Ishikawa (cell line): ENCODE measurements at regions not wholly inside any gene's neighbourhood (a gene's known extent, or its start where the extent isn't known, plus 50 kb on each side); places are given as distances from the start of the nearest gene placed in this dataset.

ENCODE experiments used
- CEBPB ChIP-seq: IDR thresholded peaks from 2 replicates; pipeline ENCODE4 v1.6.1; 2012
- EGR1 ChIP-seq: IDR thresholded peaks from 2 replicates; pipeline ENCODE4 v1.6.1; 2012
- EP300 ChIP-seq: IDR thresholded peaks from 2 replicates; pipeline ENCODE4 v1.6.1; 2012; ENCODE audit warnings: borderline replicate concordance
- NFIC ChIP-seq: IDR thresholded peaks from 2 replicates; pipeline ENCODE4 v1.6.1; 2012
- RAD21 ChIP-seq: IDR thresholded peaks from 2 replicates; pipeline ENCODE4 v1.6.1; 2012; ENCODE audit warnings: low read depth
- REST ChIP-seq: IDR thresholded peaks from 2 replicates; pipeline ENCODE4 v1.6.1; 2012; ENCODE audit warnings: low read depth, mild to moderate bottlenecking
- TAF1 ChIP-seq: IDR thresholded peaks from 2 replicates; pipeline ENCODE4 v1.6.1; 2012; ENCODE audit warnings: low read depth, mild to moderate bottlenecking
- TCF12 ChIP-seq: IDR thresholded peaks from 2 replicates; pipeline ENCODE4 v1.6.1; 2012; ENCODE audit warnings: low read depth
- TEAD4 ChIP-seq: IDR thresholded peaks from 2 replicates; pipeline ENCODE4 v1.6.1; 2012
- YY1 ChIP-seq: IDR thresholded peaks from 2 replicates; pipeline ENCODE4 v1.6.1; 2012; ENCODE audit warnings: low read depth
- ZBTB7A ChIP-seq: IDR thresholded peaks from 2 replicates; pipeline ENCODE4 v1.6.1; 2012; ENCODE audit warnings: low read depth
- TF ChIP-seq, protein P1 (sequence below): IDR thresholded peaks from 2 replicates; pipeline ENCODE4 v1.6.1; 2012
- TF ChIP-seq, protein P2 (sequence below): IDR thresholded peaks from 2 replicates; pipeline ENCODE4 v1.6.1; 2012

GRCh38 chr4:3703677-3704521, 62.3 kb upstream of the ADRA2C start:
- TF ChIP-seq YY1 (no peak), TCF12 (peak; percentile 88), REST (no peak), NFIC (peak; percentile 51), TAF1 (no peak), EGR1 (peak; percentile 53; the same call in 1 of the 2 replicates), EP300 (peak; percentile 89), TEAD4 (peak; percentile 35; the same call in 1 of the 2 replicates), CEBPB (no peak), ZBTB7A (no peak), RAD21 (no peak)
- TF ChIP-seq, protein P1, sequence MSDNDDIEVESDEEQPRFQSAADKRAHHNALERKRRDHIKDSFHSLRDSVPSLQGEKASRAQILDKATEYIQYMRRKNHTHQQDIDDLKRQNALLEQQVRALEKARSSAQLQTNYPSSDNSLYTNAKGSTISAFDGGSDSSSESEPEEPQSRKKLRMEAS, result peak; percentile 56; the same call in 1 of the 2 replicates
- TF ChIP-seq, protein P2, sequence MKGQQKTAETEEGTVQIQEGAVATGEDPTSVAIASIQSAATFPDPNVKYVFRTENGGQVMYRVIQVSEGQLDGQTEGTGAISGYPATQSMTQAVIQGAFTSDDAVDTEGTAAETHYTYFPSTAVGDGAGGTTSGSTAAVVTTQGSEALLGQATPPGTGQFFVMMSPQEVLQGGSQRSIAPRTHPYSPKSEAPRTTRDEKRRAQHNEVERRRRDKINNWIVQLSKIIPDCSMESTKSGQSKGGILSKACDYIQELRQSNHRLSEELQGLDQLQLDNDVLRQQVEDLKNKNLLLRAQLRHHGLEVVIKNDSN, result no peak; the same call in 1 of the 2 replicates
